Endodermal cell (in vitro differentiated cells): ENCODE measurements at regions not wholly inside any gene's neighbourhood (a gene's known extent, or its start where the extent isn't known, plus 50 kb on each side); places are given as distances from the start of the nearest gene placed in this dataset.

ENCODE experiments used
- DNase-seq: peaks from one replicate; pipeline ENCODE4 v3.0.0-alpha.2; 2017
- H3K27ac ChIP-seq: 2 replicates; pipeline ENCODE4 v1.5.1; 2013; ENCODE audit warnings: mild to moderate bottlenecking, low read depth, low read length, moderate library complexity
- H3K27me3 ChIP-seq: 2 replicates; pipeline ENCODE4 v1.6.1; 2013; ENCODE audit warnings: mild to moderate bottlenecking, low read length, moderate library complexity; ENCODE audit not compliant: insufficient read depth, control insufficient read depth, poor library complexity, severe bottlenecking
- H3K36me3 ChIP-seq: 2 replicates; pipeline ENCODE4 v1.7.0; 2013; ENCODE audit warnings: mild to moderate bottlenecking, low read length, moderate library complexity; ENCODE audit not compliant: control insufficient read depth, insufficient read depth
- H3K4me1 ChIP-seq: one replicate; pipeline ENCODE4 v1.7.0; 2013; ENCODE audit warnings: low read length; ENCODE audit not compliant: control insufficient read depth, insufficient read depth
- H3K4me3 ChIP-seq: 2 replicates; pipeline ENCODE4 v1.5.1; 2013; ENCODE audit warnings: mild to moderate bottlenecking, low read length, moderate library complexity
- H3K9ac ChIP-seq: 2 replicates; pipeline ENCODE4 v1.6.1; 2013; ENCODE audit warnings: mild to moderate bottlenecking, low read length, moderate library complexity; ENCODE audit not compliant: poor library complexity, severe bottlenecking; ENCODE audit errors: extremely low read depth
- H3K9me3 ChIP-seq: 2 replicates; pipeline ENCODE4 v1.6.1; 2013; ENCODE audit warnings: mild to moderate bottlenecking, low read length, moderate library complexity; ENCODE audit not compliant: control insufficient read depth
- H3K27ac Mint-ChIP-seq: 2 replicates; pipeline ENCODE4 v1.8.0; 2020; ENCODE audit warnings: mixed read lengths
- H3K27me3 Mint-ChIP-seq: 2 replicates; pipeline ENCODE4 v1.8.0; 2021; ENCODE audit warnings: mild to moderate bottlenecking, mixed read lengths; ENCODE audit not compliant: insufficient read depth
- H3K36me3 Mint-ChIP-seq: 2 replicates; pipeline ENCODE4 v1.8.0; 2020; ENCODE audit warnings: low read depth, mixed read lengths
- H3K4me1 Mint-ChIP-seq: 2 replicates; pipeline ENCODE4 v1.8.0; 2020; ENCODE audit warnings: mixed read lengths
- H3K4me3 Mint-ChIP-seq: 2 replicates; pipeline ENCODE4 v1.8.0; 2020; ENCODE audit warnings: mild to moderate bottlenecking, moderate library complexity, mixed read lengths
- H3K9me3 Mint-ChIP-seq: 2 replicates; pipeline ENCODE4 v1.8.0; 2020; ENCODE audit warnings: mild to moderate bottlenecking, mixed read lengths
- WGBS, 2 experiments: methylation state at CpG; one replicate each; pipeline versions ENCODE4 v1.1.5 to v1.1.7; 2013; ENCODE audit warnings: missing lambda C conversion rate in 2 of 2, mixed read lengths in 1 of 2; ENCODE audit not compliant: insufficient coverage in 1 of 2, insufficient read length in 1 of 2; 5-methylcytosine and 5-hydroxymethylcytosine counted together
- TF ChIP-seq, protein P1 (sequence below): fragments of 200-600 bp; sonication (generic); conservative IDR thresholded peaks from 2 replicates; pipeline ENCODE4 v1.5.0; 2021; ENCODE audit warnings: antibody characterized with exemption, mild to moderate bottlenecking

DNA sequence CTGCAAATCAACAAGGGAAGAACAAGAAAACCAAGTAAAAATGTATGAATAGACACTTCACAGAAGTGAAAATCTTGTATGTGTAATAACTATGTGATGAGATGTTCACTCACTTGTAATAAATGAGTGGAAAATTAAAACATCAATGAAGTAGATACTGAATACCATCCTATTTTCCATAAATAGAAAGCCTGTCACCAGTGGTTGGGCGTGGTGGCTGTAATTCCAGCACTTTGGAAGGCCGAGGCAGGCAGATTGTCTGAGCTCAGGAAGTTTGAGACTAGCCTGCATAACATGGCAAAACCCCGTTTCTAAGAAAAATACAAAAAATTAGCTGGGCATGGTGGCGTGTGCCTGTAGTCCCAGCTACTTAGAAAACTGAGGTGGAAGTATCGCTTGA lies 53.5 kb upstream of the SOD3 start:
- no peaks in the 10 kb centered on the region for H3K36me3 ChIP-seq
- H3K4me3 ChIP-seq = no peak overlapping the region
- 84 to 95% methylated on average over 5 of the region's 5 CpGs for WGBS, 2 experiments
- Mint-ChIP-seq H3K36me3 (peaks cover 4% of the 10 kb centered on the region), H3K27ac (no peak overlapping the region), H3K9me3 (peaks cover 28% of the 10 kb centered on the region), H3K27me3 (peaks cover 16% of the 10 kb centered on the region), H3K4me1 (peaks cover 6% of the 10 kb centered on the region), H3K4me3 (no peak overlapping the region)
- H3K9ac ChIP-seq = no peak overlapping the region
- TF ChIP-seq, protein P1, sequence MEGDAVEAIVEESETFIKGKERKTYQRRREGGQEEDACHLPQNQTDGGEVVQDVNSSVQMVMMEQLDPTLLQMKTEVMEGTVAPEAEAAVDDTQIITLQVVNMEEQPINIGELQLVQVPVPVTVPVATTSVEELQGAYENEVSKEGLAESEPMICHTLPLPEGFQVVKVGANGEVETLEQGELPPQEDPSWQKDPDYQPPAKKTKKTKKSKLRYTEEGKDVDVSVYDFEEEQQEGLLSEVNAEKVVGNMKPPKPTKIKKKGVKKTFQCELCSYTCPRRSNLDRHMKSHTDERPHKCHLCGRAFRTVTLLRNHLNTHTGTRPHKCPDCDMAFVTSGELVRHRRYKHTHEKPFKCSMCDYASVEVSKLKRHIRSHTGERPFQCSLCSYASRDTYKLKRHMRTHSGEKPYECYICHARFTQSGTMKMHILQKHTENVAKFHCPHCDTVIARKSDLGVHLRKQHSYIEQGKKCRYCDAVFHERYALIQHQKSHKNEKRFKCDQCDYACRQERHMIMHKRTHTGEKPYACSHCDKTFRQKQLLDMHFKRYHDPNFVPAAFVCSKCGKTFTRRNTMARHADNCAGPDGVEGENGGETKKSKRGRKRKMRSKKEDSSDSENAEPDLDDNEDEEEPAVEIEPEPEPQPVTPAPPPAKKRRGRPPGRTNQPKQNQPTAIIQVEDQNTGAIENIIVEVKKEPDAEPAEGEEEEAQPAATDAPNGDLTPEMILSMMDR = no peak
- peaks cover 2% of the 10 kb centered on the region for H3K4me1 ChIP-seq
- no peak overlapping the region for H3K27ac ChIP-seq
- H3K27me3 ChIP-seq = no peaks in the 10 kb centered on the region
- peaks cover 16% of the 10 kb centered on the region for H3K9me3 ChIP-seq
- DNase-seq = no peak

DNA sequence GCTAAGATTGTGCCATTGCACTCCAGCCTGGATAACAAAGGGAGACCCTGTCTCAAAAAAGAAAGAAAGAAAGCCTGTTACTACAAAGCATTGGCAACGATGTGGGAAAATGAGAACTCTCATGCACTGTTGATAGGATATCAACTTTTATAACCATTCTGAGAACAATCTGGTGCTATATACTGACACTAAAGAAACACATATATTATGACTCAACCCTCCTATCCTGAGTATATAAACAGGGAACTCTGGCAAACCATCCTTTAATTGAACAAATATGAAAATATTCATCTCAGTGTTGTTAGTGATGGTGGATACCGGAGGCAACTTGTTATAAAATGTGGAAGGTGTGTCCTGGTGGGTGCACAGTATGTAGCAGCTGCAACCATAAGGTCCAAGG lies 53.0 kb upstream of the SOD3 start:
- WGBS, 2 experiments = 89% methylated on average over 2 of the region's 2 CpGs; no CpG with 5 or more reads in 1 of the 2 experiments
- H3K27me3 Mint-ChIP-seq = peaks cover 16% of the 10 kb centered on the region
- H3K4me3 Mint-ChIP-seq = no peak overlapping the region
- no peaks in the 10 kb centered on the region for H3K36me3 Mint-ChIP-seq
- DNase-seq = no peak
- H3K9me3 ChIP-seq = peaks cover 14% of the 10 kb centered on the region
- TF ChIP-seq, protein P1 = no peak
- no peak overlapping the region for H3K27ac Mint-ChIP-seq
- peaks cover 6% of the 10 kb centered on the region for H3K4me1 Mint-ChIP-seq
- H3K36me3 ChIP-seq = no peaks in the 10 kb centered on the region
- H3K27me3 ChIP-seq = no peaks in the 10 kb centered on the region
- H3K4me1 ChIP-seq = peaks cover 2% of the 10 kb centered on the region
- H3K4me3 ChIP-seq = no peak overlapping the region
- H3K9ac ChIP-seq = no peak overlapping the region
- H3K9me3 Mint-ChIP-seq = peaks cover 24% of the 10 kb centered on the region
- H3K27ac ChIP-seq = no peak overlapping the region

DNA sequence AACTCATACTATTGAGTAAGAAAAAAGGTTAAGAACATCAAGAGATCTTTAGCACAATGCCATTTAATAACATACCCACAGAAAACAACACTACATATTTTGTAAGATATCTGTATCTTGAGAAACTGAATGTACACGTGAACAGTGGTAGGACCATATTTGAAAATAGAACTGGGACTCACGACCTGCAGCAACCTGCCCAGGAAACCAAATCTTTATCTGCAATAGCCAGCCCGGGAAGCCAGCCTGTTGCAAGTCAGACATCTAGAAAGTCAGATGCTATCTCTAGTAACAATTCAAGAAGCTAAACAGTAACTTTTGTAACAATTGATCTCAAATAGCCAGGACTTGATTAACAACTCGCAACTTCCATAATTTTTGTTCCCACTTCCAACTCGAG lies 52.6 kb upstream of the SOD3 start:
- Histone ChIP-seq H3K9me3 (peaks cover 9% of the 10 kb centered on the region), H3K4me1 (peaks cover 2% of the 10 kb centered on the region), H3K36me3 (no peaks in the 10 kb centered on the region), H3K9ac (no peak overlapping the region), H3K27me3 (no peaks in the 10 kb centered on the region), H3K4me3 (no peak overlapping the region), H3K27ac (no peak overlapping the region)
- DNase-seq = no peak
- no peak overlapping the region for H3K27ac Mint-ChIP-seq
- peaks cover 20% of the 10 kb centered on the region for H3K9me3 Mint-ChIP-seq
- no peak overlapping the region for H3K4me3 Mint-ChIP-seq
- peaks cover 6% of the 10 kb centered on the region for H3K4me1 Mint-ChIP-seq
- WGBS, 2 experiments = 91% methylated on average over 5 of the region's 5 CpGs
- no peaks in the 10 kb centered on the region for H3K36me3 Mint-ChIP-seq
- peaks cover 16% of the 10 kb centered on the region for H3K27me3 Mint-ChIP-seq
- TF ChIP-seq, protein P1 = no peak
